Endothelial cell of umbilical vein (primary cell): ENCODE measurements at regions not wholly inside any gene's neighbourhood (a gene's known extent, or its start where the extent isn't known, plus 50 kb on each side); places are given as distances from the start of the nearest gene placed in this dataset.

Source experiments
- BruUV-seq: library from RNA; stranded (reverse); fragments of 400-500 nt; replicated peaks from 2 replicates; lab custom pipeline; 2021; lab: Mats Ljungman, UMichigan
- CTCF ChIA-PET: fragments of 300-600, 350-600 bp; sonication (Branson Sonifier 250); formaldehyde crosslinking; loops from one replicate; lab custom pipeline; 2021; ENCODE audit warnings: antibody characterized with exemption, inconsistent platforms; lab: Charles Lee
- POLR2A ChIA-PET: fragments of 300-600, 350-600 bp; sonication (Branson Sonifier 250); formaldehyde crosslinking; loops from one replicate; lab custom pipeline; 2021; ENCODE audit warnings: antibody characterized with exemption, inconsistent platforms; lab: Charles Lee
- DNase-seq: peaks from one replicate; pipeline ENCODE4 v3.0.0-alpha.2; 2011; ENCODE audit warnings: low read depth, low spot score
- FAIRE-seq: peaks from 2 replicates; lab custom pipeline; 2011; peaks lifted over from hg19 to GRCh38; lab: Jason Lieb, UNC
- H2AFZ ChIP-seq: 2 replicates; pipeline ENCODE4 v1.6.0; 2012; ENCODE audit warnings: low read depth, low read length, control low read depth, inconsistent platforms
- H3K27ac ChIP-seq: 2 replicates; pipeline ENCODE4 v1.5.1; 2011; ENCODE audit warnings: low read depth, mild to moderate bottlenecking, control low read depth, low read length, moderate library complexity; ENCODE audit not compliant: insufficient read depth
- H3K27me3 ChIP-seq, 2 experiments: 2 replicates each; pipeline versions ENCODE4 v1.6.0 to v1.6.1; 2011; ENCODE audit warnings: low read length in 2 of 2, mixed read lengths in 1 of 2; ENCODE audit not compliant: control insufficient read depth in 2 of 2, insufficient read depth in 2 of 2
- H3K36me3 ChIP-seq, 2 experiments: 2 replicates in 1 of 2; 3 replicates in 1 of 2; pipeline ENCODE4 v1.5.1; 2011; ENCODE audit warnings: low read length in 2 of 2, mild to moderate bottlenecking in 1 of 2, moderate library complexity in 1 of 2; ENCODE audit not compliant: control insufficient read depth in 2 of 2, insufficient read depth in 2 of 2; ENCODE audit errors: extremely low read depth in 1 of 2
- H3K4me1 ChIP-seq: 3 replicates; pipeline ENCODE4 v1.5.1; 2011; ENCODE audit warnings: mild to moderate bottlenecking, low read length; ENCODE audit not compliant: control insufficient read depth, insufficient read depth; ENCODE audit errors: extremely low read depth
- H3K4me2 ChIP-seq: 2 replicates; pipeline ENCODE4 v1.6.1; 2011; ENCODE audit warnings: low read length, control low read depth, mixed read lengths; ENCODE audit not compliant: insufficient read depth
- H3K4me3 ChIP-seq, 3 experiments: fragments of 200-600 bp in 1 of 3; sonication (generic), shearing (Covaris generic) in 1 of 3; replicated peaks in 1 of 3; 2 replicates each; pipeline ENCODE4 v1.5.1; 2011 to 2016; ENCODE audit warnings: control low read depth in 3 of 3, low read length in 3 of 3, mild to moderate bottlenecking in 2 of 3, inconsistent platforms in 1 of 3, low read depth in 1 of 3, moderate library complexity in 1 of 3; ENCODE audit not compliant: insufficient read depth in 1 of 3
- H3K79me2 ChIP-seq: 2 replicates; pipeline ENCODE4 v1.6.0; 2012; ENCODE audit warnings: low read length, inconsistent platforms; ENCODE audit not compliant: control insufficient read depth, insufficient read depth
- H3K9ac ChIP-seq: replicated peaks from 2 replicates; pipeline ENCODE3; 2011; ENCODE audit warnings: low read length, control low read depth; ENCODE audit not compliant: insufficient read depth; ENCODE audit errors: extremely low read depth
- H3K9me1 ChIP-seq: replicated peaks from 3 replicates; pipeline ENCODE4 v1.6.0; 2011; ENCODE audit warnings: mild to moderate bottlenecking, low read length; ENCODE audit not compliant: control insufficient read depth, insufficient read depth; ENCODE audit errors: extremely low read depth
- H3K9me3 ChIP-seq: replicated peaks from 2 replicates; pipeline ENCODE4 v1.5.1; 2012; ENCODE audit warnings: low read length, inconsistent platforms; ENCODE audit not compliant: control insufficient read depth, insufficient read depth
- H4K20me1 ChIP-seq: replicated peaks from 2 replicates; pipeline ENCODE3; 2011; ENCODE audit warnings: mild to moderate bottlenecking, low read length; ENCODE audit not compliant: control insufficient read depth, insufficient read depth; ENCODE audit errors: extremely low read depth
- CTCF ChIP-seq, 2 donors: IDR thresholded peaks; 1 replicate in 1 of 2; 2 replicates in 1 of 2; pipeline ENCODE4 v1.5.1; 2011; ENCODE audit warnings: low read length in 2 of 2, mild to moderate bottlenecking in 2 of 2, moderate library complexity in 2 of 2, control low read depth in 1 of 2, inconsistent platforms in 1 of 2, low read depth in 1 of 2; ENCODE audit not compliant: insufficient read depth in 1 of 2; ENCODE audit errors: extremely low read depth in 1 of 2
- EZH2 ChIP-seq: IDR thresholded peaks from 2 replicates; pipeline ENCODE4 v1.6.1; 2012; ENCODE audit warnings: borderline replicate concordance, low read depth, mild to moderate bottlenecking, moderate library complexity, low read length, inconsistent platforms; ENCODE audit not compliant: severe bottlenecking
- FOS ChIP-seq: IDR thresholded peaks from 2 replicates; pipeline ENCODE4 v1.6.1; 2011; ENCODE audit warnings: mild to moderate bottlenecking, low read length, moderate library complexity, borderline replicate concordance; ENCODE audit not compliant: insufficient read depth
- GATA2 ChIP-seq: IDR thresholded peaks from 2 replicates; pipeline ENCODE4 v1.7.0; 2011; ENCODE audit warnings: low read depth, mild to moderate bottlenecking, moderate library complexity, mixed read lengths, low read length; ENCODE audit not compliant: insufficient read length, insufficient read depth
- JUN ChIP-seq: IDR thresholded peaks from 2 replicates; pipeline ENCODE4 v1.6.1; 2011; ENCODE audit warnings: borderline replicate concordance, low read depth; ENCODE audit not compliant: insufficient read length, insufficient read depth
- MAX ChIP-seq: IDR thresholded peaks from 2 replicates; pipeline ENCODE4 v1.6.1; 2011; ENCODE audit not compliant: insufficient read depth, insufficient read length
- MYC ChIP-seq: IDR thresholded peaks from one replicate; pipeline ENCODE4 v1.6.1; 2011; ENCODE audit warnings: mild to moderate bottlenecking, low read depth, low read length
- POLR2A ChIP-seq: IDR thresholded peaks from 2 replicates; pipeline ENCODE4 v1.6.1; 2012; ENCODE audit warnings: low read depth, mild to moderate bottlenecking, control low read depth, low read length
- POLR2AphosphoS5 ChIP-seq: IDR thresholded peaks from 2 replicates; pipeline ENCODE4 v1.6.1; 2012; ENCODE audit warnings: low read depth, mild to moderate bottlenecking, control low read depth, low read length, moderate library complexity; ENCODE audit not compliant: insufficient read depth
- dilution Hi-C: fragments of 300-500 bp; cut with MboI; formaldehyde crosslinking; loops from one replicate; pipeline ENCODE4 v1.15.0; 2019; ENCODE audit warnings: low sequenced_read_pairs; ENCODE audit not compliant: extremely low pct_ligation_motif_present
- intact Hi-C: fragments of 100-400 bp; cut with micrococcal nuclease; formaldehyde crosslinking; loops from one replicate; pipeline ENCODE4 v1.10.0; 2022

DNA sequence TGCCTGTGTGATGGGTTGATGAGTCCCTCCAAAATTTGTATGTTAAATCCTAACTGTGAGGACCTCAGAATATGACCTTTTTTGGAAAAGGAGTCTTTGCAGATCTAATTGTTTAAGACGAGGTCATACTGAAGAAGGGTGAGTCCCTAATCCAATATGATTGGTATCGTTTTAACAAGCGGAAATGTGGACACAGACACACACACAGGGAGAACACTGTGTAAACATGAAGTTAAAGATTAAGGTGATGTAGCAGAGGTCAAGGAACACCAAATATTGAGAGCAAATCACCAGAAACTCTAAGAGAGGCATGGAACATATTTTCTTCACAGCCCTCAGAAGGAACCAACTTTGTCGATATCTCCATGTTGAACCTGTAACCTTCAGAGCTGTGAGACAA lies 1106.7 kb downstream of the SLC6A15 start:
- dilution Hi-C loops (no loop called here), intact Hi-C loops (no loop called here)
- Histone ChIP-seq H3K4me2 (no peak overlapping the region), H3K79me2 (no peaks in the 10 kb centered on the region), H3K4me1 (no peaks in the 10 kb centered on the region), H3K36me3 (no peaks in the 10 kb centered on the region), H2AFZ (no peak overlapping the region), H3K9me1 (no peaks in the 10 kb centered on the region), H3K27ac (no peak overlapping the region), H3K9me3 (no peaks in the 10 kb centered on the region), H3K4me3 (no peak overlapping the region), H3K9ac (no peak overlapping the region), H3K27me3 (no peaks in the 10 kb centered on the region), H4K20me1 (no peaks in the 10 kb centered on the region)
- CTCF ChIA-PET = no interaction called here
- POLR2A ChIA-PET = no interaction called here
- FAIRE-seq (no peak), DNase-seq (no peak)
- TF ChIP-seq EZH2 = no peak
- no peak for TF ChIP-seq GATA2
- BruUV-seq = no TSS peak

DNA sequence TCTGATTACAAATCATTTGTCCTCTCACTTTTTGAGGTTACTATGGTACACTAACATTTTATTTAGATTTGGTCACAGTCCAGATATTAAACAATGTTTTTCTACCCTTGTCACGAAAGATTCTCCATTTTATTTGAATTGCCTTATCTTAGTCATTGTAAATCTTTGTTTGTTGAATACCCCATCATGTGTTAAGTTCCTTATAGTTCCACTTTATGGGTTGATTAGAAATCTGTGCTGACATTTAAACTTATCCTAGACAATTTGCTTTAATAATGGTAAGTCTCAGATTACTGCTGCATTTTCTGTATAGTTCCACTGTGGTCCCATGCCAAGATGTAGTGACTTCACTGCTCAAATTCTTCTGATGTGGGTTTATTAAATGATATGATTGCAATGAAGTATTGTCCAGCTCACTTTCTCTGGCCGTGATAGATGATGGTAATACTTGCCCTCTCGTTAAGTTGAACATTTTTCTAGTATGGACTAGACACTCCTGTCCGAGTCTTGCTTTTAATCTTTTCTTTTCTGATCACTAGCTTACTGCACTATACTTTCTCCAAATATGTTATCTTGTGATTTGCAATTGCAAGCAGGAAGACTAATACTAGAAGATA lies 1107.3 kb downstream of the SLC6A15 start:
- no peak overlapping the region for H3K9ac ChIP-seq
- dilution Hi-C loops = no loop called here
- H3K4me2 ChIP-seq = no peak overlapping the region
- intact Hi-C loops = no loop called here
- H4K20me1 ChIP-seq = no peaks in the 10 kb centered on the region
- no peaks in the 10 kb centered on the region for H3K79me2 ChIP-seq
- no peak overlapping the region for H3K4me3 ChIP-seq
- POLR2A ChIA-PET = no interaction called here
- no peaks in the 10 kb centered on the region for H3K36me3 ChIP-seq
- no peak overlapping the region for H2AFZ ChIP-seq
- no peaks in the 10 kb centered on the region for H3K27me3 ChIP-seq
- CTCF ChIA-PET = interaction anchor here (0.7 kb wide), 1 partner anchor 92 kb away, joined by 3 read pairs; no protein-coding TSS in a partner anchor
- H3K9me3 ChIP-seq = no peaks in the 10 kb centered on the region
- H3K27ac ChIP-seq = no peak overlapping the region
- no peak for FAIRE-seq
- no peak for DNase-seq
- TF ChIP-seq POLR2A = no peak
- no peak for TF ChIP-seq POLR2AphosphoS5
- no peak for TF ChIP-seq EZH2
- TF ChIP-seq GATA2 = no peak
- no peak for TF ChIP-seq JUN
- no peak for TF ChIP-seq FOS
- TF ChIP-seq MAX = no peak
- TF ChIP-seq CTCF (IDR thresholded peaks at IDR 0.05; ENCODE audit: extremely low read depth in 1 of 2, insufficient read depth in 1 of 2, low read depth in 1 of 2, low read length in 2 of 2) = no peak
- TF ChIP-seq MYC = no peak
- H3K4me1 ChIP-seq = no peaks in the 10 kb centered on the region
- no peaks in the 10 kb centered on the region for H3K9me1 ChIP-seq
- BruUV-seq = no TSS peak
